CMK (cell line): ENCODE measurements at regions not wholly inside any gene's neighbourhood (a gene's known extent, or its start where the extent isn't known, plus 50 kb on each side); places are given as distances from the start of the nearest gene placed in this dataset.
"Not testable (repeated sequence)": the region's sequence is repeated elsewhere in the genome, so short reads cannot be mapped to it uniquely, and the experiment has no call there.

ENCODE experiments used
- DNase-seq: peaks from one replicate; pipeline ENCODE4 v3.0.0-alpha.2; 2010; ENCODE audit warnings: low read depth

DNA sequence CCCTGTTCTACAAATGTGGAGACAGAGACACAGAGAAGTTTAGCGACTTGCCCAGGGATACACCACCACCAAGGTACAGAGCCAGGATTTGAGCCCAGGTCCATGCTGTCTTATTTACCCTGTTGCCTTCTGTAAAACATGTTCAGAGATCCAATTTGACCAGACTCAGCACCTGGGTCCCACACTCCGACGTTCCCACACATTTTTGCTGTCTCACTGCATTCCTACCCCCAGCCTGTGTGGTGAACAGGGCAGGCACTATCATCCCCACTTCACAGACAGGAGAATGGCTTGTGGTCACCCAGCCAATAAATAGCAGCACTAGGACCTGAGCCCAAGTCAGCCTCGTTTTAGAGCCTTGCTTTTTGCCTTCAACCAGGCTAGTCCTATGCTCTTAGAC is 102.8 kb downstream of the PJA1 start:
- DNase-seq = no peak

DNA sequence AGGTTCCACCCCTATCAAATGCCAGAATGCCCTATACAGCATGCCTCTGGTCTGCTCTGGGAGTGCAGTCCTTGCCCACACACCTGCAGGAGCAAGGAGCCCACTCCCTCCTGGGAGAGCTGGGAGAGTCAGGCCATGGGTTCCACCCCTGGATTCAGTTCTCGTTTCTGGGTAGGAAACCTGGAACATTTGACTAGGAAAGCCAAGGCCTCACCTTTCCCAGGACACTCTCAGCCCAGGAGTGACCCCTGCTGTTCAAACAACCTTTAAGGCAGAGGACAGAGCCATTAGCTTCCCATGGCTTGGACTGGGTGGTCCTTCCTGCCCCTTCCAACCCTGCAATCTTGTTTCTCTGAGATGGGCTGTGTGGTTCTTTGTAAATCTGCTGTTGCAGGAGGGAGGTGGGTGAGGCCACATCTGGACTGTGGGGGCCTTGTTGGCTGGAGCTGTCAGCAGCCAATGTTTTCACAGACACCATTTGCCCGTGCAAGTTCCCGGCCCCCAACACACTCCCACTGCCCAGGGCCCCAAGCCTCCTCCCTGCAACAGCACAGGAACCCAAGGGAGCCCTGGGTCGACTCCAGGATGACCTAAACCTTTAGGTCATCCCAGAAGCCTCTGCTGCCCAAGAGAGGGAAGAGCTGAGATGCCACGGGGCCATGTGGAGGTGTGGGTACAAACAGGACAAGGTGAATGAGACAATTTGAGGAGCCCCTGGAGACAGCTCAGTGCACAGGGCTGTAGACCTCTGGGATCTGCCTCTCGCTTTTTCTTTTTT is 104.4 kb downstream of the PJA1 start:
- no peak for DNase-seq

DNA sequence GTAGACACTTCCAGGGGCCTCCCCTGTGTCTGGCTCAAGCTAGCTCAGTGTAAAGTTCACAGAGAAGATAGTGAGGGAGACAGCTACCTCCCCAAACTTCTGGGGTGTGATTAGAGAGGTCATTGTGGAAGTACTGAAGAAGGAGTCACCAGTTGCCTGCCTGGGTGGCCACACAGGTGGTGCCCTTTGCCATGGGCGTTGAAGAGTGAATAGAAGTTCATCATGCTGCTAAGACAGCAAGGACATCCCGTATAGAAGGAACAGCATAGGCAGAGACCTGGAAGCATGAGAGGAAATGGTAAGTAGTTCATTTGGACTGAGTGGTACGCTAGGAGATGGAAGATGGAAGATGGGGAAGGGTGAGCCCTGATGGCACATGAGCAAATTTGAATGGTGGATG is 110.1 kb downstream of the PJA1 start:
- DNase-seq = no peak

DNA sequence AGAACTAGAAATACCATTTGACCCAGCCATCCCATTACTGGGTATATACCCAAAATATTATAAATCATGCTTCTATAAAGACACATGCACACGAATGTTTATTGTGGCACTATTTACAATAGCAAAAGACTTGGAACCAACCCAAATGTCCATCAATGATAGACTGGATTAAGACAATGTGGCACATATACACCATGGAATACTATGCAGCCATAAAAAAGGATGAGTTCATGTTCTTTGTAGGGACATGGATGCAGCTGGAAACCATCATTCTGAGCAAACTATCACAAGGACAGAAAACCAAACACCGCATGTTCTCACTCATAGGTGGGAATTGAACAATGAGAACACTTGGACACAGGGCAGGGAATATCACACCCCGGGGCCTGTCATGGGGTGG is 110.8 kb downstream of the PJA1 start:
- DNase-seq = not testable (repeated sequence)

DNA sequence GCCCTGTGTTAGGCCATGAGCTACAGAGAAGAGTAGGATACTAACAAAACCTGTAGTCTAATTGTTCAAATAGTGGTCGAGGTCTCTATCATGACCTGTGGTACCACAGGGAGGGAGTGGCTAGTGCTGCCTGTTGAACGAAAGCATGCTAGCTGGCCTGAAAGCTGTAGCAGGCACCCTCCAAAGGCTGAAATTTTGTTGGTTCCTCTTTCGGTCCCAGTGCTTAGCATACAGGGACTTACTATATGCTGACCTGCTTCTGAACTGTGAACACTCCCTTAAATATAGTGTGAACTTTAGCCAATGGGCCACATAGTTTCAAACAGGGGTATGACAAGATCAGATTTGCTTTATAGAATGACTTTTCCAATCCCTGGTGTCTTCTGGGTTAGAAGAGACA is 113.4 kb downstream of the PJA1 start:
- DNase-seq = no peak

DNA sequence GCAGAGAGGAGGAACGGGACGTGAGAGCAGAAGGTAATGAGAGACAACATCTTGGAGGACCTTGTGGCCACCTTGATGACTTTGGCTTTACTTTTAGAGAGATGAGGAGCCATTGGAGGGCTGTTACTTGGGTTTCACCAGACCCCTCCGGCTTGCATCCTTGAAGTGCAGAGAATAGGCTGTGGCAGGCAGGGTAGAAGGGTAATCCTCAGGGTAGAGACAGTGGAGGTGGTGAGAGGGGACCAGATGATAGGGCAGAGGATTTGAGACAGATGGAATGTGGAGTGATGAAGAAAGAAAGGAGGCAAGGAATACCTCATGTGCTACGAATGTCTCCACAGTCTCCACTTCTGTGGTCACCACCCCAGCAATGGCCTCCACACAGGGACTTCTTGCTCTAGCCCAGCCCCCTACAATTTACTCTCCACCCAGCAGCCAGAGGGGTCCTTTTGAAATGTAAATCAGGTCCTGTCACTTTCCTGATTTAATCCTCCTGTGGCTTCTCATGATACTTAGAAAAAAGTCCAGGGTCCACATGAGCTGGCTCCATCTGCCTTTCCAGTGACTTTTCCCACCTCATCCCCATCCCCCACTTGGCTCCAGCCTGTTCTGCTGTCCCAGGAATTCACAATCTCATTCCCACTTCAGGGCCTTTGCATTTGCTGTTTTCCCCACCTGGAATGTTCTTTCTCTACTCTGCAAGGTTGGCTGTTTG is 115.0 kb downstream of the PJA1 start:
- DNase-seq = no peak

DNA sequence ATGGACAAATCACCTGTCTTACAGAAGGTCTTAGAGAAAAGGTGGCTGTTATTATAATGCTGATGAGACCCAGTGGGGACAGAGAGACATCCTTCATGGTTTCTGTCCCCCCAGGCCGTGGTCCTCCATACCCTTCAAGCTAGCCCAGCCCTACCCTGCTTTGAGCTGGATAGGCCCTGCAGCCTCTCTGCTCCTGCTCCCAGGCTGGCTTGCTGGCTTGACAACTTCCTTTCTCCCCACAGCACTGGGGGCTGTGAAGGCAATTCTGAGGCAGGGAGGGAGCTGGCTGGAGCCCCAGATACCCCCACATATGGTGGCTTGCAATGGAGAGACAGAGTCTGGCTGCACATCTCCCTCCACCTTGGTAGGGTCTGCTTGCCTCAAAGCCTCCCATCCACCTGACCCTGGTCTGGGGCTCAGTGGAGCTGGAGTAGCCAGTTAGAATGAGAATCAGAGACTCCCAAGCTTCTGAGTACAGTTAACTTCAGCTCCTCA is 118.2 kb downstream of the PJA1 start:
- DNase-seq = no peak

DNA sequence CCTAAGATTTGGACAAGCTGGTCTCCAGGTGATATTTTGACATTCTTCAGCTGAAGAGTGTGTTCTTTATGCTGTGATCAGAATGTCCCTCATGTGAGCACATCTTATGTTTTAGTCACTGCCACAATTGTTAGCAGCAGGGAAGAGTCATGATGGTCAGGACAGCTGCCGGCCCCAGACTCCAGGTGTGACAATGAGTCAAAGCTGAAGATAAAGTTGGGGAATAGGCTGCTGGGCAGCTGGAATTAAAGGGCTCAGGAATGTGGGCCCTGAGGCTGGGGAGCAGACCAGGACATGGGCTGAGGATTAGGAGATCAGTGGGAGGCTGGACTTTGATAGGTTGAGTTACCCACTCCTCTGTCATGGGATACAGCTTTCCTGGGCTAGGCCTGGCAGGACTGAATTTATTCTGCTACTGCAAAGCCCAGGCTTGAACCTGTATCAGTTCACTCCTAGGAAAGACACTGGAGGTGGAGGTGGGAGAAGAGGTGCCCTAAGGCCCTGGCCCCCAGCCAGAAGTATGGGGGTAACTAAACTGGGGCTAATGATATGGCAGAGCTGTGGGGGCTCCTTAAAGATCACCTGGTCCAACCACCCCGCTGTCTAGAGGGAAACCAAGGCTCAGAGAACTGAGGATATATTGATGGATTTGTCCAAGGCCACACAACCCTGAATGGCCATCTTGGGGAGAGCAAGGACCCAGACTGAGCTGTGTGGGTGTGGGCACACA is 119.5 kb downstream of the PJA1 start:
- no peak for DNase-seq

DNA sequence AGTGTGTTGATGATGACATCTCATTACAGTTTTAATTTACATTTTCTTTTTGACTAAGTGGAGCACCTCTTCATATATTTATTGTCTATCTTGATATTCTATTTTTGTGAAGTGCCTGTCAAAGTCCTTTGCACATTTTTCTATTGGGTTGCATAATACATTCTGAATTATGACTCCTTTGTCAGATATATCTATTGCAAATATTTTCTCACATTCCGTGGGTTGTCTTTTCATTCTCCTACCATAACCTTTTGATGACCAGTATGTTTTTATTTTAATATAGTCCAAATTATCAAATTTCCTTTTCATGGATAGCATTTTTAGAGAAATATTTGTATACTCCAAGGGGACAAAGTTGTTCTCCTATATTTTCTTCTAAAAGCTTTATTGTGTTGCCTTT is 126.4 kb downstream of the PJA1 start:
- no peak for DNase-seq

DNA sequence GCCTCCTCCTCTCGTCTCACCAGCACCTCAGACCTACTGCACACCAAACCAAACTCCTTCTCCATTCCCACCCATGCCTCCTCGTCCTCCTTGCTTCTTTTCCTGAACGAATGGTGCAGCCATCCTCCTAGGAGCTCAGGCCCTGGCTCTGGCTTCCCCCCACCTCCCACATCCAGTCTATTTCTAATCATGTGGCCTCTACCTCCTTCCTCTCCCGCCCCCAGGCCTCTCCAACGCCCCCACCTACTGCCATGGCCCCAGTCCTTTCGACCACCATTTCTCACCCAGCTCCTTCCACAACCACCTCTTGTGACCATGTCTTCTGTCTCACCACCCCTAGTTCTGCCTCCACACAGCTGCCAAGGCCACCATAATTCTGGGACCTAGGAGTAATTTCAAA is 127.1 kb downstream of the PJA1 start:
- DNase-seq = no peak

DNA sequence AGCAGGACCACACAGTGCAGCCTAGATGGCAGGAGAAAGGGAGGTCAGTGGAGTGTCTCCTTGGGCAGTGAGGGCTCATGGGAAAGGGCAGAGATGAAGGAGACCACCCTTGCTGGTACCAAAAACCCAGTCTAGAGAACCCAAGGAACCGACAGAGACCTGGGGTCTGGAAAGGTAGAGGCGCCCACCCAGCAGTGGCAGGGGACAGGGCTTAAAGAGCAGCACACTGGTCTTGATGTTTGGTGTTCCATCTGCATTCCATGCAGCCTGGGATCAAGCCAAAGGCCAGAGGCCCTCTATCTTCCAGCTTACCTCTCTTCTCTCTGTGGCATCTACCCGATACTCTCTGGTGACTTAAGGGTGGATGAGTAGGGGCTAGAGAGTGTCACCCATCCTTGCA is 127.5 kb downstream of the PJA1 start:
- DNase-seq = no peak

DNA sequence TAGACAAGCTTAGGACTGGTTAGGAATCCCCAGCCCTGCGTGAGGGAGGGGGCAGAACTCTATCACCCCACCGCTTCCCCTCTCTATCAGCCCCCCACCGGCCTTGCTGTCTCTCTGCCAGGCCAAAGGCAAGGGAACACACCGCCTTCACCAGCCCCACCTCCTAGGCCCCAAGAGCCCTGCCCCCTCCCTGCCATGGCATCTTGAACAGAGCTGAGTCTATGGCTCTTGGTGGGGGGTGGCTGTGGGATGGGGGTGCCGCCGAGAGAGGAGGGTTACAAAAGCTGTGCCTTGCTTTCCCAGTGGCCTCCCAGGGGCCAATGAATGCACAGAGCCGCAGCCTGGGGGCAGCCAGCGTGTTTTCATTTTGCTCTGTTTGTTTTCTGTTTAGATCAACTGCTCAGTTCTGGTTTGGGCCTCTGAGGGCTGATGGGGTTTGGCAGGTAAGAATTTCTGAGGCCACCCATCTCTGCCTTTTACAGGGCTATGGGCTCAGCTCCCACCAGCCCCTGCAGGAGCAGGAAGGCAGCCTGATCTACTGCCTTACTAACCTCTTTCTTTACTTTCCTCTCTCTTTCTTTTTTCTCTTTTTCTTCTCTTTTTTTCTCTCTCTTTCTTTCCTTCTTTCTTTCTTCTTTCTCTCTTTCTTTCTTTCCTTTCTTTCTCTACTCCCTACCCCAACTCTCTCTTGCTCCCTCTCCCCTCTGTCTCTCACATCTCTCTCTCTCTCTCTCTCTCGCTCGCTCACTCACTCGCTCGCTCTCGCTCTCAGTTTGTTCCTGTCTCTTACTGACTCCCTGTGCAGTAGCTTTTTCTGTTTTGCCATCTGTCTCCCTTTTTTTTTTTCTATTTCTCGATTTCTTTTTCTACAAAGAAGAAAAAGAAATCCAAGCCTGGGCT is 128.3 kb downstream of the PJA1 start:
- DNase-seq = no peak

DNA sequence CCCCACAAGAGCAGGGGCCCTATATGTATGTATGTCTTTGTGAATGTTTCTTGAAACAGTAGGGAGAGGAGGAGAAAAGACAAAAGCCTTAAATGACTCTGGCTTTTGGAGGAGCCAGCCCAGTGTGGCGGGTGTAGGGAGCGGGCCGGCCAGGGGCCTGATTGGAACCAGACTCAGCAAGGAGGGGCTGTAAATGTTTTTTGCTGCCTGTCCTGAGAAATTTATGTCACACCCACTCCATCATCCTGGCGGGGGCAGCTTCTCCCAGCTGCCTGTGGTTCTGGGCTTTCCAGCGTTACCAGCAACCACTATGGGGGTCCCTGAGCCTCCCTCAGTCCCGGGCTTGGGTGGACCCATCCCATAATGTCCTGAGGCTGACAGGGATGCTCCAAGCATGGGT is 130.8 kb downstream of the PJA1 start:
- DNase-seq = no peak

DNA sequence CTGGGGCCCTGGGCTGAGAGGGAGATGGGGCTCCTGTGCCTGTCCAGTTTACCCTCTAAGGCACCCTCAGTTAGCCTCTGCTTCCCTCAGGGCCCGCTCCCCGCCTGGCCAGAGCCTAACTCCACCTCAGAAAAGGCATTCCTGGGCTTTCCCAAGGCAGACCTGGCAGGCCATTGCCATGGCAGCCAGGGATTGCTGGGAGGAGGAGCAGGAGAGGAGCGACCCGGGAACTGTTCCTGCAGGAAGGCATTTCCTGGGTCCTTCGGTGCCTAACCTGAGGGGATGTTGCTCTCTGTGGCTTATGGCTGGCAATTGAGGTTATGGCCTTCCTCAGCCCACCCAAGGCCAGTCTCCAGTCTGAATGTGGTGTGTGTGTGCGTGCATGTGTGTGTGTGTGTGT is 131.3 kb downstream of the PJA1 start:
- DNase-seq = no peak

DNA sequence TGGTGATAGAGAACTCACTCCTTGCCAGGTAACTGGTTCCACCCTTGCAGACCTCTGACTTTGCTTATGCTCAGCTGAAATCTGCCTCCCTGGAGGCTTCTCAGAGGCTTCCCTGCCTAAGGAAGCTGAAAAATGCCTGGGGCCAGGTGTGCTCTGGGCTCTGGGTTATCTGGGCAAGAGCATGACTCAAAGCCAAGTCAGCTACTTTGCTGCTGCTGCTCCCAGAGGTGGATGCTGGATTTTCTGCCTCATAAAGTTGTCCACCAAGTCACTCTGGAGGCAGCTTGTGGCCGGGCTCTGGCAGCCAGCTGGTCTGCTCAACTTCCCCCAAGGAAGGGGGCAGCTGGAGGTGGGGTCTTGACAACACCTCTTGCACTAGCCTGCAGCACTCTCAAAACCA is 132.7 kb downstream of the PJA1 start:
- DNase-seq = no peak

DNA sequence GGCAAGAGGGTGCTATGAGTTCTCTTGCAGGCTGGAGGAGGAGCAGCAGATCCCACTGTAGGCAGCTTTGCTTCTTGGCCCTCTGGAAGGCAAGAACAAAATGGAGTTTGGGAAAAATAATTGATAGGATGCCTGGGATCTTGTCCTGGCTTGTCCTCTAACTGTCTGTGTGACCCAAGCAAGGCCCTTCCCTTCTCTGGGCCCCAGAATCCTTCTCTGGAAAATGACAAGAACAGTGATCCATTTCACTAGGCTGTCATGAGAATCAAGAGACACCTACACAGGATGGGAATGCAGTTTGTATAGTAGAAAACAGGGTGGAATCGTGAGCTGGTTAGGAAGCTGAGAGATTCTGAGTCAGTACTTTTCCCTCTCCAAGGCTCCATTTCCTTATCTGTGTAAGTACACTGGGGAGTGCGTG is 133.3 kb downstream of the PJA1 start:
- DNase-seq = no peak

DNA sequence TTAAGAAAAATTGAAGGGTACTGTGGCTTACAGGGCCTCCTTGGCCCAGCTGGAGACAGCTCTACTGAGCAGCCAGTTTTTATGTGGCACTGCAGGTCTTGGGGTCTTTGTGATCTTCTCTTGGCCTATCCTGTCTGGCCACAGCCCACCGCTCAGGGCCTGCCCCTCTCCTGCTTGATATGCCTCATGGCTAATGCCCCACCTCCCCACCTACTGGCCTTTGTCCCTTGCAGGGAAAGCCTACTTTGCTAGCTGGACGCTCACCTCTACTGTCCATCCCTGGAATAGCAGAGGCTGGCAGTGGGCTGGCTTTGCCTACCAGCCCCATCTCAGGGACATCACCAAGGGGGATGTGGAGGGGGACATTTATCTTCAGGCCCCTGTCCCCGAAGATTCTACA is 134.1 kb downstream of the PJA1 start:
- DNase-seq = no peak

DNA sequence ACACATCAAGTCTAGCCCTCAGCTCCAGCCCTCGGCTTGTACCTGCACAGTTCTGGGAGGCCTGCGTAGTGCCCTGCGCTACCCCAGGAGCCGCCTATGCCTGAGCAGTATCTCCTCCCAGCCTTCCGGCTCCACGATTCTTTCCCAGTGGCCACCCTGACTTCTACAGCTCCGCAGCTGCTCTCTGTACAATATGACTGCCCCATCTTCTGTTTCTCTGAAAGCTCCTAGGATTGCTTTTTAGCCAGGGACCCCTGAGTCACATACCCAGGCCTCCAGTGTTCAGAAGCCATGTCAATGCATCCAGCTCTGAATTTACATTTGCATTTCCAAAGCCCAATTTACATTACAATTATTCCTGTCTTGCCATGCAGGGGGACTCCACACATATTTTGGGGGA is 135.5 kb downstream of the PJA1 start:
- no peak for DNase-seq

DNA sequence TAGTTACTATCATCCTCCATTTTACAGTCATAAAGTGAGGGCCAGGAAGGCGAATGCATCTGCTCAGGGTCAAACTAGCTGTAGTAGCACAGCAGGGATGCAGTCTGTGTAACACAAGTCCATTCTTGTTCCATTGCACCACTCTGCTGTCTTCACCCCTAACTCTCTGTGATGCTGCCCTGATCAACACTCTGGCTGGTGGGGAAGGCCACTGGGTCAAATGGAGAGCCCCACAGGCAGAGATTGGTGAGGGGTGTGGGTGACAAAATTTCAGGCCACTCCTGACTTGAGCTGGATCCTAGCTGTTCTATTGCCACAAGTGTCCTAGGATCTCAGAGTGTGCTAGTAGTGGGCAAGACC is 136.5 kb downstream of the PJA1 start:
- DNase-seq = no peak

DNA sequence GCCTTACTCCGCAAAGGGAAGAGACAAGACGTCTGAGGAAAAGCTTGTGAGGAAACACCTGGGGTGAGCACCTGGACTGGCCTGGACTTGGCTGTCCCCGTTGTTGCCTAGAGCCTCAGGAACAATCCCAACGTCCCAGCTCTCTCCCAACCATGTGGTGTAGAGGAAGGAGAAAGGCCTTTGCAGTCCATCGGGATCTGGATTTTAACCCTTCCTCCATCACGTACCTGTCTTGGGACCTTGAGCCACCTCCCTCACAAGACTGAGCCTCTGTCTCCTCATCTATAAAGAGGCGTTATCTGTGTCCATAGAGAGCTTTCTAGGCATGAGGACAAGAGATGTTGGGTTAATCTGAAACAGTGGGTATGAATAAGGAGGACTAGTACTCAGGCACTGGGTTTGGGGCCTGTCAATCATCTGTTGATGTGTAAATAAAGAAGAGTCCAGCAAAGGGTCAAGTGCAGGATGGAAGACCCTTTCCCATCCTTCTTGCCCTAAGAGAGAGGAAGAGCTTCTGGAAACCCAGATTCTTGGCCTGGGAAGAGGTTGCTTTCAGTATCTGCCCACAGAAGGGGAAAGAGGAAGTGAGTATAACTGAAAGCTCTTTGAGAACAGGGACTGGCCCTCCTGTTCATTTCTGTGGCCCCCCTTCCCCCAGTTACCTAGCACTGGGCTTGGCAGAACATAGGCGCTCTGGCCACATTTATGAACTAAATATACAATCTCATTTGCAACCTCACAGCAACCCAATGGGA is 137.1 kb downstream of the PJA1 start:
- no peak for DNase-seq
